ENCODE measurements at regions not wholly inside any gene's neighbourhood (a gene's known extent, or its start where the extent isn't known, plus 50 kb on each side); places are given as distances from the start of the nearest gene placed in this dataset.

- ChIA-PET POLR2A (interaction anchor here (0.6 kb wide), 1 partner anchor 336 kb away, joined by 4 read pairs; no protein-coding TSS in a partner anchor), CTCF (interaction anchor here (0.8 to 2.5 kb wide), 8 partner anchors 16 to 173 kb away, joined by 3 to 18 read pairs (median 3); partner anchors contain the start of gene PRICKLE2)
- Histone ChIP-seq H3K27ac (peak overlapping the region; percentile 50 to 72; a peak in 4 of 6 replicates), H3K4me2 (no peak overlapping the region), H3K4me1 (peaks cover 12% of the 10 kb centered on the region; the same call in 2 of the 3 replicates), H3K4me3 (no peak overlapping the region), H3K9me3 (no peaks in the 10 kb centered on the region)
- no peak for DNase-seq (ENCODE audit: low read depth in 1 of 2, low spot score in 1 of 2)
- no peak for ATAC-seq
- TF ChIP-seq FOSL2 (IDR thresholded peaks at IDR 0.05): no peak
- no peak for TF ChIP-seq FOSL2 (CRISPR knock-in tag; IDR thresholded peaks at IDR 0.05)
- no peak for TF ChIP-seq POLR2AphosphoS2 (conservative IDR thresholded peaks at IDR 0.05; ENCODE audit: low read length)
- no peak for TF ChIP-seq SMC3 (IDR thresholded peaks at IDR 0.05)
- no peak for TF ChIP-seq EHMT2 (IDR thresholded peaks at IDR 0.05; ENCODE audit: low read depth)
- no peak for TF ChIP-seq E2F6 (IDR thresholded peaks at IDR 0.05; ENCODE audit: borderline replicate concordance, low read depth)
- no peak for TF ChIP-seq CBX2 (IDR thresholded peaks at IDR 0.05; ENCODE audit: borderline replicate concordance, low read depth)
- WGBS (ENCODE audit: missing lambda C conversion rate): 83% methylated on average over 4 of the region's 4 CpGs
- no peak for FAIRE-seq
Observed at GRCh38 chr3:64398476-64398875, 173.2 kb upstream of the PRICKLE2 start.

- CTCF ChIA-PET: interaction anchor here (0.8 to 2.5 kb wide), 7 partner anchors 16 to 367 kb away, joined by 3 to 18 read pairs (median 3); partner anchors contain the start of gene PRICKLE2
- FAIRE-seq: no peak
Observed at GRCh38 chr3:64398006-64398405, 172.7 kb upstream of the PRICKLE2 start.

GRCh38 chr3:64397573-64397972, 172.3 kb upstream of the PRICKLE2 start:
- WGBS (ENCODE audit: missing lambda C conversion rate): 93% methylated on average over 2 of the region's 2 CpGs
- ATAC-seq (no peak), DNase-seq (ENCODE audit: low read depth in 1 of 2, low spot score in 1 of 2) (no peak), FAIRE-seq (no peak)
- no peak overlapping the region for H3K4me3 ChIP-seq
- peaks cover 12% of the 10 kb centered on the region; the same call in 2 of the 3 replicates for H3K4me1 ChIP-seq
- CTCF ChIA-PET: interaction anchor here (0.8 to 2.5 kb wide), 5 partner anchors 16 to 367 kb away, joined by 3 to 18 read pairs (median 7); partner anchors contain the start of gene PRICKLE2
- TF ChIP-seq RNF2 (IDR thresholded peaks at IDR 0.05; ENCODE audit: borderline replicate concordance, low read depth): no peak
- H3K9me3 ChIP-seq: no peaks in the 10 kb centered on the region
- H3K27ac ChIP-seq: peak overlapping the region; percentile 50 to 72; a peak in 4 of 6 replicates
- no peak overlapping the region for H3K4me2 ChIP-seq
- POLR2A ChIA-PET: interaction anchor here (0.6 kb wide), 1 partner anchor 335 kb away, joined by 4 read pairs; no protein-coding TSS in a partner anchor

More at GRCh38 chr3:64398006-64398405, 172.7 kb upstream of the PRICKLE2 start:
- peak overlapping the region; percentile 50 to 72; a peak in 4 of 6 replicates for H3K27ac ChIP-seq
- H3K4me1 ChIP-seq: peaks cover 12% of the 10 kb centered on the region; the same call in 2 of the 3 replicates
- H3K4me3 ChIP-seq: no peak overlapping the region
- no peak overlapping the region for H3K4me2 ChIP-seq
- POLR2A ChIA-PET: interaction anchor here (0.6 kb wide), 1 partner anchor 336 kb away, joined by 4 read pairs; no protein-coding TSS in a partner anchor
- 92% methylated on average over 5 of the region's 5 CpGs for WGBS (ENCODE audit: missing lambda C conversion rate)
- DNase-seq (ENCODE audit: low read depth in 1 of 2, low spot score in 1 of 2) (no peak), ATAC-seq (no peak)
- no peaks in the 10 kb centered on the region for H3K9me3 ChIP-seq
- no peak for TF ChIP-seq EHF (CRISPR knock-in tag; IDR thresholded peaks at IDR 0.05)
- TF ChIP-seq CEBPB (IDR thresholded peaks at IDR 0.05): no peak
- no peak for TF ChIP-seq RARB (CRISPR knock-in tag; IDR thresholded peaks at IDR 0.05)
- TF ChIP-seq TP53 (CRISPR knock-in tag; IDR thresholded peaks at IDR 0.05): no peak

GRCh38 chr3:64395490-64395889, 170.2 kb upstream of the PRICKLE2 start:
- 95% methylated on average over 2 of the region's 2 CpGs for WGBS (ENCODE audit: missing lambda C conversion rate)
- DNase-seq (ENCODE audit: low read depth in 1 of 2, low spot score in 1 of 2): no peak
- ChIA-PET CTCF (interaction anchor here (1.1 to 1.9 kb wide), 4 partner anchors 89 to 372 kb away, joined by 3 to 4 read pairs (median 4); no protein-coding TSS in a partner anchor), POLR2A (no interaction called here)
- H3K27ac ChIP-seq: 0 out of 6 replicates have a peak overlapping the region, but pooled peaks of 1 of the 2 experiments have one; percentile 28
- no peak overlapping the region for H3K4me2 ChIP-seq
- H3K9me3 ChIP-seq: no peaks in the 10 kb centered on the region
- no peak for ATAC-seq
- no peak overlapping the region for H3K4me3 ChIP-seq
- peaks cover 12% of the 10 kb centered on the region; the same call in 2 of the 3 replicates for H3K4me1 ChIP-seq
- no peak for FAIRE-seq
- no peak for TF ChIP-seq HOXA7 (CRISPR knock-in tag; IDR thresholded peaks at IDR 0.05)
- TF ChIP-seq BHLHE40 (IDR thresholded peaks at IDR 0.05; ENCODE audit: low read depth, low read length): no peak
- no peak for TF ChIP-seq MAX (IDR thresholded peaks at IDR 0.05)
- no peak for TF ChIP-seq TP53 (CRISPR knock-in tag; IDR thresholded peaks at IDR 0.05)

- TF ChIP-seq JUNB (IDR thresholded peaks at IDR 0.05): no peak
- no peak for FAIRE-seq
- Histone ChIP-seq H3K4me1 (peaks cover 12% of the 10 kb centered on the region; the same call in 2 of the 3 replicates), H3K4me2 (no peak overlapping the region), H3K9me3 (no peaks in the 10 kb centered on the region), H3K27ac (no peak overlapping the region), H3K4me3 (no peak overlapping the region)
- no peak for DNase-seq (ENCODE audit: low read depth in 1 of 2, low spot score in 1 of 2)
- CTCF ChIA-PET: interaction anchor here (1.1 kb wide), 2 partner anchors 11 to 19 kb away, joined by 3 read pairs; no protein-coding TSS in a partner anchor
- WGBS (ENCODE audit: missing lambda C conversion rate): 88% methylated on average over 5 of the region's 5 CpGs
- POLR2A ChIA-PET: no interaction called here
- ATAC-seq: no peak
Observed at GRCh38 chr3:64393193-64393592, 167.9 kb upstream of the PRICKLE2 start.
